GM12874 (cell line): ENCODE measurements at regions not wholly inside any gene's neighbourhood (a gene's known extent, or its start where the extent isn't known, plus 50 kb on each side); places are given as distances from the start of the nearest gene placed in this dataset.

ENCODE experiments used
- CTCF ChIP-seq: IDR thresholded peaks from 2 replicates; pipeline ENCODE4 v1.5.1; 2011; ENCODE audit warnings: low read depth, mild to moderate bottlenecking, control low read depth, low read length, moderate library complexity; ENCODE audit not compliant: insufficient read depth

- TF ChIP-seq CTCF, result no peak
Measured at GRCh38 chr3:190983875-190984274, 121.4 kb upstream of the GMNC start.

- no peak for TF ChIP-seq CTCF
Measured at GRCh38 chr3:190973771-190974170, 111.3 kb upstream of the GMNC start.

- no peak for TF ChIP-seq CTCF
Measured at GRCh38 chr3:190972840-190973270, 110.4 kb upstream of the GMNC start.

GRCh38 chr3:190972196-190972595 is 109.7 kb upstream of the GMNC start:
- no peak for TF ChIP-seq CTCF

- TF ChIP-seq CTCF, result no peak
Measured at GRCh38 chr3:190970560-190970959, 108.1 kb upstream of the GMNC start.

- TF ChIP-seq CTCF, result no peak
Measured at GRCh38 chr3:190968616-190969015, 106.1 kb upstream of the GMNC start.

GRCh38 chr3:190959077-190959476 is 96.6 kb upstream of the GMNC start:
- TF ChIP-seq CTCF, result no peak
